GM12872 (cell line): ENCODE measurements at regions not wholly inside any gene's neighbourhood (a gene's known extent, or its start where the extent isn't known, plus 50 kb on each side); places are given as distances from the start of the nearest gene placed in this dataset.

Source experiments
- CTCF ChIP-seq: IDR thresholded peaks from 3 replicates; pipeline ENCODE4 v1.5.1; 2011; ENCODE audit warnings: low read depth, mild to moderate bottlenecking, low read length, moderate library complexity; ENCODE audit not compliant: insufficient read depth

- TF ChIP-seq CTCF: no peak
Measured at GRCh38 chr2:216991563-216991962, 131.7 kb upstream of the TNP1 start.

GRCh38 chr2:216989340-216990129 lies 129.7 kb upstream of the TNP1 start:
- peak; percentile 11; the same call in 1 of the 3 replicates for TF ChIP-seq CTCF

GRCh38 chr2:216987252-216987821 lies 127.5 kb upstream of the TNP1 start:
- TF ChIP-seq CTCF: no peak

- TF ChIP-seq CTCF: no peak
Measured at GRCh38 chr2:216985658-216986141, 125.8 kb upstream of the TNP1 start.

- TF ChIP-seq CTCF: no peak
Measured at GRCh38 chr2:216984937-216985336, 125.1 kb upstream of the TNP1 start.

- TF ChIP-seq CTCF: no peak
Measured at GRCh38 chr2:216974321-216975302, 114.7 kb upstream of the TNP1 start.

- no peak for TF ChIP-seq CTCF
Measured at GRCh38 chr2:216971593-216971992, 111.7 kb upstream of the TNP1 start.
